HL-60 (cell line): ENCODE measurements at regions not wholly inside any gene's neighbourhood (a gene's known extent, or its start where the extent isn't known, plus 50 kb on each side); places are given as distances from the start of the nearest gene placed in this dataset.

Experiments used
- DNase-seq, 2 experiments: peaks; one replicate each; pipeline ENCODE4 v3.0.0-alpha.2; 2010 to 2020; ENCODE audit warnings: low read depth in 1 of 2, low spot score in 1 of 2
- H3K27ac ChIP-seq: fragments of 250-450 bp; sonication (Bioruptor Pico); replicated peaks from 2 replicates; pipeline ENCODE4 v1.5.1; 2020; ENCODE audit warnings: mild to moderate bottlenecking, moderate library complexity
- H3K27me3 ChIP-seq: fragments of 250-450 bp; sonication (Bioruptor Pico); 2 replicates; pipeline ENCODE4 v1.5.1; 2021; ENCODE audit warnings: mild to moderate bottlenecking, moderate library complexity; ENCODE audit not compliant: insufficient read depth, poor library complexity, severe bottlenecking
- H3K4me3 ChIP-seq: replicated peaks from 2 replicates; pipeline ENCODE4 v1.5.1; 2011; ENCODE audit warnings: mild to moderate bottlenecking, control low read depth, low read length; ENCODE audit not compliant: insufficient read depth
- GABPA ChIP-seq: IDR thresholded peaks from 2 replicates; pipeline ENCODE4 v1.6.1; 2012; ENCODE audit warnings: low read depth
- POLR2AphosphoS5 ChIP-seq: IDR thresholded peaks from 2 replicates; pipeline ENCODE4 v1.6.1; 2012; ENCODE audit warnings: low read depth
- SPI1 ChIP-seq: IDR thresholded peaks from 2 replicates; pipeline ENCODE4 v1.6.1; 2012; ENCODE audit warnings: low read depth, mild to moderate bottlenecking, borderline replicate concordance
- TF ChIP-seq, protein P1 (sequence below): IDR thresholded peaks from 2 replicates; pipeline ENCODE4 v1.6.1; 2012; ENCODE audit warnings: low read depth; ENCODE audit not compliant: insufficient replicate concordance
- TF ChIP-seq, protein P2 (sequence below): IDR thresholded peaks from one replicate; pipeline ENCODE4 v1.5.1; 2011; ENCODE audit warnings: low read length, control low read depth, inconsistent platforms; ENCODE audit not compliant: insufficient read depth

DNA sequence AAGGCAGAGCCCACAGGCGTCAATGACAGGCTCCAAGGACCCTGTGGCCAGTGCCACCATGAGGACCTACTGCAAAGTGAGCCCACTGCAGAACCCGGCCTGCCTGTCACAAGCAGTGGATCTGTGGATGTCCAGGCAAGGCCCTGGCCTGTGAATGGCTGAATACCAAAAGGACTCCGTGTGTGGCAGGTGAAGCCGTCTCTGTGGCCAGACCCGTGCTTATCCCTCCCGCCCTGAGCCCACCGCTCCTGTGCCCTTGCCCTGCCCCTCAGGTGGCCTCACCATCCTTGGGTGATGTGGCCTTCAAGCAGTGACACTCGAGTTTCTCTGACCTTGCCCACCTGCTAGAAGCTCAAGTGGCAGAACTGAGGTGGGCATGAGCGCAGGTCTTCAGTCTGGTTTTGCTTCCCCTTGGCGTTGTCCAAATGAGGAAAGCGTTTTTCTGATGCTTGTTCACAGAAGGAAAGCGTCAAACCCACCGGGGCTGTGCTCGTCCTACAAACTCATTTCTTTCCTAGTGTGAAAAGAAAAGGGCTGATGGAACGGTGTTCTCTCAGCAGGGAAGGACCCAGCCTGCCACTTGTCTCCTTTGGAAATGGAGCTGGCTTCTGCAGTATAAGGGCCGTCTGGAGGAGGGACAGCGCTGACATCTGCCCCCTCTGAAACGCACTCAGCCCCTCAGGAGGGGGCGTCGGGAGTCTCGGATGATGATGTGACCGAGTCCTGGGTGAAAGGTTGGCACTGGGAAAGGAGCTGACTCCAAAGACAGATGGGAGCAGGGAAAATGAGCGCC lies 377.7 kb upstream of the IRX4 start:
- Histone ChIP-seq H3K4me3 (no peak overlapping the region), H3K27me3 (no peaks in the 10 kb centered on the region), H3K27ac (no peak overlapping the region)
- no peak for DNase-seq
- no peak for TF ChIP-seq GABPA
- no peak for TF ChIP-seq SPI1
- TF ChIP-seq, protein P1, sequence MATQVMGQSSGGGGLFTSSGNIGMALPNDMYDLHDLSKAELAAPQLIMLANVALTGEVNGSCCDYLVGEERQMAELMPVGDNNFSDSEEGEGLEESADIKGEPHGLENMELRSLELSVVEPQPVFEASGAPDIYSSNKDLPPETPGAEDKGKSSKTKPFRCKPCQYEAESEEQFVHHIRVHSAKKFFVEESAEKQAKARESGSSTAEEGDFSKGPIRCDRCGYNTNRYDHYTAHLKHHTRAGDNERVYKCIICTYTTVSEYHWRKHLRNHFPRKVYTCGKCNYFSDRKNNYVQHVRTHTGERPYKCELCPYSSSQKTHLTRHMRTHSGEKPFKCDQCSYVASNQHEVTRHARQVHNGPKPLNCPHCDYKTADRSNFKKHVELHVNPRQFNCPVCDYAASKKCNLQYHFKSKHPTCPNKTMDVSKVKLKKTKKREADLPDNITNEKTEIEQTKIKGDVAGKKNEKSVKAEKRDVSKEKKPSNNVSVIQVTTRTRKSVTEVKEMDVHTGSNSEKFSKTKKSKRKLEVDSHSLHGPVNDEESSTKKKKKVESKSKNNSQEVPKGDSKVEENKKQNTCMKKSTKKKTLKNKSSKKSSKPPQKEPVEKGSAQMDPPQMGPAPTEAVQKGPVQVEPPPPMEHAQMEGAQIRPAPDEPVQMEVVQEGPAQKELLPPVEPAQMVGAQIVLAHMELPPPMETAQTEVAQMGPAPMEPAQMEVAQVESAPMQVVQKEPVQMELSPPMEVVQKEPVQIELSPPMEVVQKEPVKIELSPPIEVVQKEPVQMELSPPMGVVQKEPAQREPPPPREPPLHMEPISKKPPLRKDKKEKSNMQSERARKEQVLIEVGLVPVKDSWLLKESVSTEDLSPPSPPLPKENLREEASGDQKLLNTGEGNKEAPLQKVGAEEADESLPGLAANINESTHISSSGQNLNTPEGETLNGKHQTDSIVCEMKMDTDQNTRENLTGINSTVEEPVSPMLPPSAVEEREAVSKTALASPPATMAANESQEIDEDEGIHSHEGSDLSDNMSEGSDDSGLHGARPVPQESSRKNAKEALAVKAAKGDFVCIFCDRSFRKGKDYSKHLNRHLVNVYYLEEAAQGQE, result no peak
- TF ChIP-seq POLR2AphosphoS5, result no peak
- TF ChIP-seq, protein P2, sequence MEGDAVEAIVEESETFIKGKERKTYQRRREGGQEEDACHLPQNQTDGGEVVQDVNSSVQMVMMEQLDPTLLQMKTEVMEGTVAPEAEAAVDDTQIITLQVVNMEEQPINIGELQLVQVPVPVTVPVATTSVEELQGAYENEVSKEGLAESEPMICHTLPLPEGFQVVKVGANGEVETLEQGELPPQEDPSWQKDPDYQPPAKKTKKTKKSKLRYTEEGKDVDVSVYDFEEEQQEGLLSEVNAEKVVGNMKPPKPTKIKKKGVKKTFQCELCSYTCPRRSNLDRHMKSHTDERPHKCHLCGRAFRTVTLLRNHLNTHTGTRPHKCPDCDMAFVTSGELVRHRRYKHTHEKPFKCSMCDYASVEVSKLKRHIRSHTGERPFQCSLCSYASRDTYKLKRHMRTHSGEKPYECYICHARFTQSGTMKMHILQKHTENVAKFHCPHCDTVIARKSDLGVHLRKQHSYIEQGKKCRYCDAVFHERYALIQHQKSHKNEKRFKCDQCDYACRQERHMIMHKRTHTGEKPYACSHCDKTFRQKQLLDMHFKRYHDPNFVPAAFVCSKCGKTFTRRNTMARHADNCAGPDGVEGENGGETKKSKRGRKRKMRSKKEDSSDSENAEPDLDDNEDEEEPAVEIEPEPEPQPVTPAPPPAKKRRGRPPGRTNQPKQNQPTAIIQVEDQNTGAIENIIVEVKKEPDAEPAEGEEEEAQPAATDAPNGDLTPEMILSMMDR, result no peak

DNA sequence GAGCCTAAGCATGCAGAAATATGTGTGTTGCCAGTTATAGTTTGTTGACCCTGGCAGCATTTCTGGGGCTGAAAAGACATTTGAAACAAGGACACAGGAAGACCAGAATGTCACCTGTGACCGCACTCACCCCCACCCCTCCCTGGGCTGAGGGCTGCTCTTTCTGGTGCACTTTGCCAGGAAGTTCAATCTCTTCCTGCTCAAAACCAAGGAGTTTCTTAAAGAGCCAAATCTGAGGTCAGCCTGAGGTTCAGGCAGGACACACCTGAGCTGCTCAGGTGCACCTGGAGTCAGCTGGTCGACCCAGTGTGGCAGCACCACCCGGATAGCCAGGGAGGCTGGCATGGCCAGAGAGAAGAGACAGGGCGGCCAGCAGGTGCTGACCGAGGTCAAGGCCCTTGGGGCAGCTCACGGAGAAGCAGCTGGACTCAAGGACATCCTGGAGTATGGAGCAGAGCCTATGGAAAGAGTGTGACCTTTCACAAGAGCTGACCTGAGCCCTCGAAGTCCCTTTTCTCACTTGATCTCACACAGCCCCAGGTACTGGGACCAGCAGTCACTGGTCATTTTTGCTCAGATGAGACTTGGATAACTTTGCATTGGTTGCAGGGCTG lies 376.9 kb upstream of the IRX4 start:
- no peak for DNase-seq
- no peak for TF ChIP-seq GABPA
- TF ChIP-seq, protein P2, result no peak
- no peak for TF ChIP-seq SPI1
- TF ChIP-seq, protein P1, result no peak
- no peak for TF ChIP-seq POLR2AphosphoS5
- H3K27ac ChIP-seq, result no peak overlapping the region
- no peak overlapping the region for H3K4me3 ChIP-seq
- no peaks in the 10 kb centered on the region for H3K27me3 ChIP-seq

DNA sequence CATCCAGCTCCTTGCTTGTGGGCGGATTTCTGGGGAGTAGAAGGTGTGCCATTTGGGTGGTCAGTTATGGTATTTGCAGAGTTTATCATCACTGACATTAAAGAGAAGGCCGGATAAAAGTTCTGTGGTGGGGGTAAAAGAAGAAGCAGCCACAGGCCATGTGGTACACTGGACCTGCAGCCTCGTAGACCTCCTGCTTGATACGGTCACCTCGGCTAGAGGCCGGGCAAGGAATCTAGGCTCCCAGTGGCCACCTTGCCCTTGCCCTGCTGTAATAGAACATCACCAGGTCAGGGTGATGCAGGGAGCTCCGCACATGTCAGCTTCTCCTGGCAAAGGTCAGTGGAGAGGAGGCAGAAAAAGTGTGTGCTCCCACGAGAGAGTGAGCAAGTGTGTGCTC lies 376.1 kb upstream of the IRX4 start:
- TF ChIP-seq, protein P2, result no peak
- TF ChIP-seq POLR2AphosphoS5 (no peak), GABPA (no peak), SPI1 (no peak)
- TF ChIP-seq, protein P1, result no peak
- H3K4me3 ChIP-seq, result no peak overlapping the region
- H3K27ac ChIP-seq, result no peak overlapping the region
- no peak for DNase-seq
- no peaks in the 10 kb centered on the region for H3K27me3 ChIP-seq
